Endothelial cell of umbilical vein (primary cell): ENCODE measurements at regions not wholly inside any gene's neighbourhood (a gene's known extent, or its start where the extent isn't known, plus 50 kb on each side); places are given as distances from the start of the nearest gene placed in this dataset.

Experiments used
- BruUV-seq: library from RNA; stranded (reverse); fragments of 400-500 nt; replicated peaks from 2 replicates; lab custom pipeline; 2021; lab: Mats Ljungman, UMichigan
- CTCF ChIA-PET: fragments of 300-600, 350-600 bp; sonication (Branson Sonifier 250); formaldehyde crosslinking; loops from one replicate; lab custom pipeline; 2021; ENCODE audit warnings: antibody characterized with exemption, inconsistent platforms; lab: Charles Lee
- POLR2A ChIA-PET: fragments of 300-600, 350-600 bp; sonication (Branson Sonifier 250); formaldehyde crosslinking; loops from one replicate; lab custom pipeline; 2021; ENCODE audit warnings: antibody characterized with exemption, inconsistent platforms; lab: Charles Lee
- DNase-seq: peaks from one replicate; pipeline ENCODE4 v3.0.0-alpha.2; 2011; ENCODE audit warnings: low read depth, low spot score
- FAIRE-seq: peaks from 2 replicates; lab custom pipeline; 2011; peaks lifted over from hg19 to GRCh38; lab: Jason Lieb, UNC
- H2AFZ ChIP-seq: 2 replicates; pipeline ENCODE4 v1.6.0; 2012; ENCODE audit warnings: low read depth, low read length, control low read depth, inconsistent platforms
- H3K27ac ChIP-seq: 2 replicates; pipeline ENCODE4 v1.5.1; 2011; ENCODE audit warnings: low read depth, mild to moderate bottlenecking, control low read depth, low read length, moderate library complexity; ENCODE audit not compliant: insufficient read depth
- H3K27me3 ChIP-seq, 2 experiments: 2 replicates each; pipeline versions ENCODE4 v1.6.0 to v1.6.1; 2011; ENCODE audit warnings: low read length in 2 of 2, mixed read lengths in 1 of 2; ENCODE audit not compliant: control insufficient read depth in 2 of 2, insufficient read depth in 2 of 2
- H3K36me3 ChIP-seq, 2 experiments: 2 replicates in 1 of 2; 3 replicates in 1 of 2; pipeline ENCODE4 v1.5.1; 2011; ENCODE audit warnings: low read length in 2 of 2, mild to moderate bottlenecking in 1 of 2, moderate library complexity in 1 of 2; ENCODE audit not compliant: control insufficient read depth in 2 of 2, insufficient read depth in 2 of 2; ENCODE audit errors: extremely low read depth in 1 of 2
- H3K4me1 ChIP-seq: 3 replicates; pipeline ENCODE4 v1.5.1; 2011; ENCODE audit warnings: mild to moderate bottlenecking, low read length; ENCODE audit not compliant: control insufficient read depth, insufficient read depth; ENCODE audit errors: extremely low read depth
- H3K4me2 ChIP-seq: 2 replicates; pipeline ENCODE4 v1.6.1; 2011; ENCODE audit warnings: low read length, control low read depth, mixed read lengths; ENCODE audit not compliant: insufficient read depth
- H3K4me3 ChIP-seq, 3 experiments: fragments of 200-600 bp in 1 of 3; sonication (generic), shearing (Covaris generic) in 1 of 3; replicated peaks in 1 of 3; 2 replicates each; pipeline ENCODE4 v1.5.1; 2011 to 2016; ENCODE audit warnings: control low read depth in 3 of 3, low read length in 3 of 3, mild to moderate bottlenecking in 2 of 3, inconsistent platforms in 1 of 3, low read depth in 1 of 3, moderate library complexity in 1 of 3; ENCODE audit not compliant: insufficient read depth in 1 of 3
- H3K79me2 ChIP-seq: 2 replicates; pipeline ENCODE4 v1.6.0; 2012; ENCODE audit warnings: low read length, inconsistent platforms; ENCODE audit not compliant: control insufficient read depth, insufficient read depth
- H3K9ac ChIP-seq: replicated peaks from 2 replicates; pipeline ENCODE3; 2011; ENCODE audit warnings: low read length, control low read depth; ENCODE audit not compliant: insufficient read depth; ENCODE audit errors: extremely low read depth
- H3K9me1 ChIP-seq: replicated peaks from 3 replicates; pipeline ENCODE4 v1.6.0; 2011; ENCODE audit warnings: mild to moderate bottlenecking, low read length; ENCODE audit not compliant: control insufficient read depth, insufficient read depth; ENCODE audit errors: extremely low read depth
- H3K9me3 ChIP-seq: replicated peaks from 2 replicates; pipeline ENCODE4 v1.5.1; 2012; ENCODE audit warnings: low read length, inconsistent platforms; ENCODE audit not compliant: control insufficient read depth, insufficient read depth
- H4K20me1 ChIP-seq: replicated peaks from 2 replicates; pipeline ENCODE3; 2011; ENCODE audit warnings: mild to moderate bottlenecking, low read length; ENCODE audit not compliant: control insufficient read depth, insufficient read depth; ENCODE audit errors: extremely low read depth
- EZH2 ChIP-seq: IDR thresholded peaks from 2 replicates; pipeline ENCODE4 v1.6.1; 2012; ENCODE audit warnings: borderline replicate concordance, low read depth, mild to moderate bottlenecking, moderate library complexity, low read length, inconsistent platforms; ENCODE audit not compliant: severe bottlenecking
- FOS ChIP-seq: IDR thresholded peaks from 2 replicates; pipeline ENCODE4 v1.6.1; 2011; ENCODE audit warnings: mild to moderate bottlenecking, low read length, moderate library complexity, borderline replicate concordance; ENCODE audit not compliant: insufficient read depth
- GATA2 ChIP-seq: IDR thresholded peaks from 2 replicates; pipeline ENCODE4 v1.7.0; 2011; ENCODE audit warnings: low read depth, mild to moderate bottlenecking, moderate library complexity, mixed read lengths, low read length; ENCODE audit not compliant: insufficient read length, insufficient read depth
- JUN ChIP-seq: IDR thresholded peaks from 2 replicates; pipeline ENCODE4 v1.6.1; 2011; ENCODE audit warnings: borderline replicate concordance, low read depth; ENCODE audit not compliant: insufficient read length, insufficient read depth
- MAX ChIP-seq: IDR thresholded peaks from 2 replicates; pipeline ENCODE4 v1.6.1; 2011; ENCODE audit not compliant: insufficient read depth, insufficient read length
- MYC ChIP-seq: IDR thresholded peaks from one replicate; pipeline ENCODE4 v1.6.1; 2011; ENCODE audit warnings: mild to moderate bottlenecking, low read depth, low read length
- POLR2A ChIP-seq: IDR thresholded peaks from 2 replicates; pipeline ENCODE4 v1.6.1; 2012; ENCODE audit warnings: low read depth, mild to moderate bottlenecking, control low read depth, low read length
- POLR2AphosphoS5 ChIP-seq: IDR thresholded peaks from 2 replicates; pipeline ENCODE4 v1.6.1; 2012; ENCODE audit warnings: low read depth, mild to moderate bottlenecking, control low read depth, low read length, moderate library complexity; ENCODE audit not compliant: insufficient read depth
- dilution Hi-C: fragments of 300-500 bp; cut with MboI; formaldehyde crosslinking; loops from one replicate; pipeline ENCODE4 v1.15.0; 2019; ENCODE audit warnings: low sequenced_read_pairs; ENCODE audit not compliant: extremely low pct_ligation_motif_present
- intact Hi-C: fragments of 100-400 bp; cut with micrococcal nuclease; formaldehyde crosslinking; loops from one replicate; pipeline ENCODE4 v1.10.0; 2022
- TF ChIP-seq, protein P1 (sequence below), 2 donors: IDR thresholded peaks; 1 replicate in 1 of 2; 2 replicates in 1 of 2; pipeline ENCODE4 v1.5.1; 2011; ENCODE audit warnings: low read length in 2 of 2, mild to moderate bottlenecking in 2 of 2, moderate library complexity in 2 of 2, control low read depth in 1 of 2, inconsistent platforms in 1 of 2, low read depth in 1 of 2; ENCODE audit not compliant: insufficient read depth in 1 of 2; ENCODE audit errors: extremely low read depth in 1 of 2

DNA sequence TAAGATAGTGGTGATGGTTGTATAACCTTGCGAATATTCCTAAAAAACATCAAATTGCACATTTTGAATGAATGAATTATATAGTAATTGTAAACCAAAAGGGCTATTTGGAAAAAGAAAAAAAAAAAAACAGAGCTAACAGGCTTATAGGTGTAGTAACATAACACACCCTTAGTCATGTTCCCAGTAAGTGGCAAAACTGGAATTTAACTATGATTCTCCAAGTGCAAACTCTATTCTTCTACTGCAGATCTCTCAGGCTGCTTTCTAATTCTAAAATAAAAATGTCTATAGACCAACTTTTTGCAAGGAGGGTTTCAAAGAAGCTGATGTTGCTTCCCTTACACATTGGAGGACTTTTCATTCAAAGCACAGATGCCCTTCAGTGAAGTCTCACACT lies 293.2 kb upstream of the MON1B start:
- CTCF ChIA-PET = no interaction called here
- H3K9me3 ChIP-seq = no peaks in the 10 kb centered on the region
- POLR2A ChIA-PET = no interaction called here
- no peak overlapping the region for H2AFZ ChIP-seq
- H3K36me3 ChIP-seq = no peaks in the 10 kb centered on the region
- H3K9ac ChIP-seq = no peak overlapping the region
- H3K9me1 ChIP-seq = no peaks in the 10 kb centered on the region
- no peak overlapping the region for H3K4me2 ChIP-seq
- no peak overlapping the region for H3K27ac ChIP-seq
- no peak for TF ChIP-seq EZH2
- no peak for TF ChIP-seq POLR2AphosphoS5
- no peak for TF ChIP-seq POLR2A
- TF ChIP-seq GATA2 = no peak
- TF ChIP-seq, protein P1, sequence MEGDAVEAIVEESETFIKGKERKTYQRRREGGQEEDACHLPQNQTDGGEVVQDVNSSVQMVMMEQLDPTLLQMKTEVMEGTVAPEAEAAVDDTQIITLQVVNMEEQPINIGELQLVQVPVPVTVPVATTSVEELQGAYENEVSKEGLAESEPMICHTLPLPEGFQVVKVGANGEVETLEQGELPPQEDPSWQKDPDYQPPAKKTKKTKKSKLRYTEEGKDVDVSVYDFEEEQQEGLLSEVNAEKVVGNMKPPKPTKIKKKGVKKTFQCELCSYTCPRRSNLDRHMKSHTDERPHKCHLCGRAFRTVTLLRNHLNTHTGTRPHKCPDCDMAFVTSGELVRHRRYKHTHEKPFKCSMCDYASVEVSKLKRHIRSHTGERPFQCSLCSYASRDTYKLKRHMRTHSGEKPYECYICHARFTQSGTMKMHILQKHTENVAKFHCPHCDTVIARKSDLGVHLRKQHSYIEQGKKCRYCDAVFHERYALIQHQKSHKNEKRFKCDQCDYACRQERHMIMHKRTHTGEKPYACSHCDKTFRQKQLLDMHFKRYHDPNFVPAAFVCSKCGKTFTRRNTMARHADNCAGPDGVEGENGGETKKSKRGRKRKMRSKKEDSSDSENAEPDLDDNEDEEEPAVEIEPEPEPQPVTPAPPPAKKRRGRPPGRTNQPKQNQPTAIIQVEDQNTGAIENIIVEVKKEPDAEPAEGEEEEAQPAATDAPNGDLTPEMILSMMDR (IDR thresholded peaks at IDR 0.05; ENCODE audit: extremely low read depth in 1 of 2, insufficient read depth in 1 of 2, low read depth in 1 of 2, low read length in 2 of 2) = no peak
- TF ChIP-seq JUN = no peak
- no peak for TF ChIP-seq FOS
- no peak for TF ChIP-seq MYC
- TF ChIP-seq MAX = no peak
- intact Hi-C loops = no loop called here
- H3K4me1 ChIP-seq = no peaks in the 10 kb centered on the region
- no TSS peak for BruUV-seq
- DNase-seq (no peak), FAIRE-seq (no peak)
- dilution Hi-C loops = no loop called here
- no peaks in the 10 kb centered on the region for H3K79me2 ChIP-seq
- H3K27me3 ChIP-seq = no peaks in the 10 kb centered on the region
- H3K4me3 ChIP-seq = no peak overlapping the region
- H4K20me1 ChIP-seq = no peaks in the 10 kb centered on the region
